Colonic mucosa (tissue), 4 donors: ENCODE measurements at regions not wholly inside any gene's neighbourhood (a gene's known extent, or its start where the extent isn't known, plus 50 kb on each side); places are given as distances from the start of the nearest gene placed in this dataset.
"Not testable (repeated sequence)": the region's sequence is repeated elsewhere in the genome, so short reads cannot be mapped to it uniquely, and the experiment has no call there.

Experiments used
- DNase-seq: peaks from one replicate; pipeline ENCODE4 v3.0.0-alpha.2; 2020
- H3K27ac ChIP-seq: fragments of 200-600 bp; one replicate; pipeline ENCODE4 v1.8.0; 2021
- H3K27me3 ChIP-seq: fragments of 200-600 bp; one replicate; pipeline ENCODE4 v1.8.0; 2021
- H3K36me3 ChIP-seq: fragments of 200-600 bp; one replicate; pipeline ENCODE4 v1.8.0; 2021
- H3K4me1 ChIP-seq: fragments of 200-600 bp; one replicate; pipeline ENCODE4 v1.8.0; 2021; ENCODE audit warnings: mild to moderate bottlenecking
- H3K4me3 ChIP-seq: fragments of 200-600 bp; one replicate; pipeline ENCODE4 v1.8.0; 2021
- H3K9ac ChIP-seq, 2 donors: one replicate each; pipeline ENCODE4 v1.7.0; 2013; ENCODE audit warnings: control low read depth in 2 of 2, low read depth in 2 of 2, low read length in 2 of 2
- H3K9me3 ChIP-seq: fragments of 200-600 bp; one replicate; pipeline ENCODE4 v1.8.0; 2021
- intact Hi-C: fragments of 100-400 bp; cut with DNase I; formaldehyde crosslinking; loops from one replicate; pipeline ENCODE4 v1.14.1; 2022
- TF ChIP-seq, protein P1 (sequence below): fragments of 200-600 bp; IDR thresholded peaks from one replicate; pipeline ENCODE4 v1.8.0; 2022; ENCODE audit warnings: antibody characterized with exemption, mild to moderate bottlenecking
- donor health status: healthy.
- donor health status: DM: no; HTN: no; CAD: no.
- donor health status: DM: no; HTN: no; CAD: no.

DNA sequence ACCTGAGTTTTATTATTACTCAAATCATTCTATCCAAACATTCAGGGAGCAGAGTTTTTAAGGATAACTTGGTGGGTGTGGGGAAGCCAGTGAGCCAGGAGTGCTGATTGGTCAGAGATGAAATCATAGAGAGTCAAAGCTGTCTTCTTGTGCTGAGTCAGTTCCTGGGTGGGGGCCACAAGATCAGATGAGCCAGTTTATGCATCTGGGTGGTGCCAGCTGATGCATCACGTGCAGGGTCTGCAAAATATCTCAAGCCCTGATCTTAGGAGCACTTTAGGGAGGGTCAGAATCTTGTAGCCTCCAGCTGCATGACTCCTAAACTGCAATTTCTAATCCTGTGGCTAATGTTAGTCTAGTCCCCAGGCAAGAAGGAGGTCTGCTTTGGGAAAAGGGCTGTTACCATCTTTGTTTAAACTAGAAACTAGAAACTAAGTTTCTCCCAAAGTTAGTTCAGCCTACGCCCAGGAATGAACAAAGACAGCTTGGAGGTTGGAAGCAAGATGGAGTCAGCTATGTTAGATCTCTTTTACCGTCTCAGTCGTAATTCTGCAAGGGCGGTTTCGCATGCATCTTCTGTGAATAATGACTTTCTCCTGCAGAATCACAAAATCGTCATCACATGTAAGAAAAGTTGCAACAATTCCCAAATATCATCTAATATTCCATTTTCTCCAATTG lies 97.5 kb downstream of the ZNF664 start:
- DNase-seq, intact Hi-C loops, H3K4me1 ChIP-seq, H3K27ac ChIP-seq, H3K4me3 ChIP-seq, H3K9me3 ChIP-seq, H3K27me3 ChIP-seq, H3K9ac ChIP-seq, H3K36me3 ChIP-seq: not testable (repeated sequence)

DNA sequence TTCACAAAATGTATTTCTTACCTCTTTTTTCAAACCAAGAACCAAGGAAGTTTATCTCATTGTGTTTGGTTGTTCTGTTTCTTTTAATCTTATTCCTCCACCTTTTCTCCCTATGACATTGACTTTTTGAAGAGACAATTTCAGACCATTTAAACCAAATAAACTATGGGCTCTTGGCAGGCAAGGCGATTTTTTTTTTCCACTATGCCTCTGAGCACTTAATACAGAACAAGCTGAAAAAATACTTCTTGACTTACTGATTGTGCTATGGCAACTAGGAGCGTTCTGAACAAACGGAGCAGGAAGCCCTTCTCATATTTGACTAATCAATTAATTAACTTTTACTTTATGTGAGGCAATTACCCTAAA lies 98.0 kb downstream of the ZNF664 start:
- Histone ChIP-seq H3K9me3 (no peaks in the 10 kb centered on the region), H3K36me3 (no peaks in the 10 kb centered on the region), H3K9ac (no peak overlapping the region), H3K4me3 (no peak overlapping the region), H3K4me1 (no peaks in the 10 kb centered on the region), H3K27me3 (no peaks in the 10 kb centered on the region), H3K27ac (no peak overlapping the region)
- no peak for DNase-seq
- intact Hi-C loops: no loop called here
- TF ChIP-seq, protein P1, sequence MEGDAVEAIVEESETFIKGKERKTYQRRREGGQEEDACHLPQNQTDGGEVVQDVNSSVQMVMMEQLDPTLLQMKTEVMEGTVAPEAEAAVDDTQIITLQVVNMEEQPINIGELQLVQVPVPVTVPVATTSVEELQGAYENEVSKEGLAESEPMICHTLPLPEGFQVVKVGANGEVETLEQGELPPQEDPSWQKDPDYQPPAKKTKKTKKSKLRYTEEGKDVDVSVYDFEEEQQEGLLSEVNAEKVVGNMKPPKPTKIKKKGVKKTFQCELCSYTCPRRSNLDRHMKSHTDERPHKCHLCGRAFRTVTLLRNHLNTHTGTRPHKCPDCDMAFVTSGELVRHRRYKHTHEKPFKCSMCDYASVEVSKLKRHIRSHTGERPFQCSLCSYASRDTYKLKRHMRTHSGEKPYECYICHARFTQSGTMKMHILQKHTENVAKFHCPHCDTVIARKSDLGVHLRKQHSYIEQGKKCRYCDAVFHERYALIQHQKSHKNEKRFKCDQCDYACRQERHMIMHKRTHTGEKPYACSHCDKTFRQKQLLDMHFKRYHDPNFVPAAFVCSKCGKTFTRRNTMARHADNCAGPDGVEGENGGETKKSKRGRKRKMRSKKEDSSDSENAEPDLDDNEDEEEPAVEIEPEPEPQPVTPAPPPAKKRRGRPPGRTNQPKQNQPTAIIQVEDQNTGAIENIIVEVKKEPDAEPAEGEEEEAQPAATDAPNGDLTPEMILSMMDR: no peak

DNA sequence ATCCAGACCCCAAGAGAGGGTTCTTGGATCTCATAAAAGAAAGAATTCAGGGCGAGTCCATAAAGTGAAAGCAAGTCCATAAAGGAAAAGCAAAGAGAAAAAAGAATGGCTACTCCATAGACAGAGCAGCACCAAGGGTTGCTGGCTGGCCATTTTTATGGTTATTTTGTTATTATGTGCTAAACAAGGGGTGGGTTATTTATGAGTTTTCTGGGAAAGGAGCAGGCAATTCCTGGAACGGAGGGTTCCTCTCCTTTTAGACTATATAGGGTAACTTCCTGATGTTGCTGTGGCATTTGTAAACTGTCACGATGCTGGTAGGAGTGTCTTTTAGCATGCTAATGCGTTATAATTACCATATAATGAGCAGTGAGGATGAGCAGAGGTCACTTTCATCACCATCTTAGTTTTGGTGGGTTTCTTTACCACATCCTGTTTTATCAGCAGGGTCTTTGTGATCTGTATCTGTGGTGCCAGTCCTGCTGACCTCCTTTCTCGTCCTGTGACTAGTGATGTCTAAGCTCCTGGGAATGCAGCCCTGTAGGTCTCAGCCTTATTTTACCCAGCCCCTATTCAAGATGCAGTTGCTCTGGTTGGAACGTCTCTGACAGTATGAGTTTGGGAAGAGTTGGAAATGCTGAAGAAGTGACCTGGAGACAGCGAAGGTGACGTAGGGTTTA lies 100.5 kb downstream of the ZNF664 start:
- intact Hi-C loops: no loop called here
- H3K9ac ChIP-seq: no peak overlapping the region
- H3K9me3 ChIP-seq: no peaks in the 10 kb centered on the region
- TF ChIP-seq, protein P1: no peak
- H3K4me1 ChIP-seq: no peaks in the 10 kb centered on the region
- H3K27me3 ChIP-seq: no peaks in the 10 kb centered on the region
- H3K36me3 ChIP-seq: no peaks in the 10 kb centered on the region
- no peak overlapping the region for H3K27ac ChIP-seq
- DNase-seq: no peak
- no peak overlapping the region for H3K4me3 ChIP-seq

DNA sequence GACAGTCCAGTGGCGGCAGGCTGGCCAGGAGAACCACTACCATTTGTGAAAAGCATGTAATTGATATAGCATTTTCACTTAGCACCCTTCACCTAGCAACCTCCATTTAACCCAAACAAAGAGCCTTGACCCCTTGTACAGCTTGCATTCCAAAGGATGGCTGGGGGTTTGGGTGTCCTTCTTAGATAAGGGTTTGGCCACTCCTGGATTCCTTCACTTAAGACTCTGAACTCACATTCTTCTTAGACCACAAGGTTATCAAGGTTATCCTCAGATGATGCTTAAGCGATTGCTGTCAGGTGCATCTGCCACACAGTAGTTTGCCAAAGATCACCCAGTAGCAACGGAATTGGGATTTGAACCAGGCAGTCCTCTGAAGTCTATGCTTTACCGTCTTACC lies 102.8 kb downstream of the ZNF664 start:
- intact Hi-C loops: no loop called here
- TF ChIP-seq, protein P1: no peak
- Histone ChIP-seq H3K27ac (no peak overlapping the region), H3K4me3 (no peak overlapping the region), H3K36me3 (no peaks in the 10 kb centered on the region), H3K4me1 (no peaks in the 10 kb centered on the region), H3K27me3 (no peaks in the 10 kb centered on the region), H3K9me3 (no peaks in the 10 kb centered on the region), H3K9ac (no peak overlapping the region)
- DNase-seq: no peak

GRCh38 chr12:124077701-124078100 lies 104.7 kb downstream of the ZNF664 start:
- intact Hi-C loops: no loop called here
- TF ChIP-seq, protein P1: no peak
- no peak overlapping the region for H3K9ac ChIP-seq

DNA sequence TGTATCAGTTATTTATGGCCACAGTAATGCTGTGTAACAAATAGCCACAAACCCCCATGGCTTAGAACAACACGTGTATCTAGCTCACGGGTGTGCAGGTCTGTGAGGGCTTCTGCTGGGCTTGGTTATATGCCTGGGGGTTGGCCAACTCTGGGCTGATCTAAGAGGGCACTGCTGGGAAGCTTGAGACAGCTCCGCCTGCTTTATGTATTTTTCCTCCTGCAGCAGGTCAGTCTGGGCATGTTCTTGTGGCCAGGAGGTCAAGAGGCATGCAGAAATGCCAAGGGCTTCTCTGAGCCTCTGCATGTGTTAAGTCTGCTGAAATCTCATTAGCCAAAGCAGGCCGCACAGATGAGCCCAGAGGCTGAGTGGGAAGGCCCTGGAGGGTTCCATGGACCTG lies 105.8 kb downstream of the ZNF664 start:
- Histone ChIP-seq H3K36me3 (no peaks in the 10 kb centered on the region), H3K9me3 (no peaks in the 10 kb centered on the region), H3K9ac (no peak overlapping the region), H3K4me1 (no peaks in the 10 kb centered on the region), H3K27me3 (no peaks in the 10 kb centered on the region), H3K27ac (no peak overlapping the region), H3K4me3 (no peak overlapping the region)
- TF ChIP-seq, protein P1: no peak
- DNase-seq: no peak
- intact Hi-C loops: no loop called here

More at GRCh38 chr12:124077701-124078100, 104.7 kb downstream of the ZNF664 start:
- H3K36me3 ChIP-seq: no peaks in the 10 kb centered on the region
- no peak for DNase-seq
- no peaks in the 10 kb centered on the region for H3K4me1 ChIP-seq
- no peaks in the 10 kb centered on the region for H3K9me3 ChIP-seq
- H3K27me3 ChIP-seq: no peaks in the 10 kb centered on the region
- no peak overlapping the region for H3K4me3 ChIP-seq
- no peak overlapping the region for H3K27ac ChIP-seq
